ENCODE measurements at regions not wholly inside any gene's neighbourhood (a gene's known extent, or its start where the extent isn't known, plus 50 kb on each side); places are given as distances from the start of the nearest gene placed in this dataset.

DNA sequence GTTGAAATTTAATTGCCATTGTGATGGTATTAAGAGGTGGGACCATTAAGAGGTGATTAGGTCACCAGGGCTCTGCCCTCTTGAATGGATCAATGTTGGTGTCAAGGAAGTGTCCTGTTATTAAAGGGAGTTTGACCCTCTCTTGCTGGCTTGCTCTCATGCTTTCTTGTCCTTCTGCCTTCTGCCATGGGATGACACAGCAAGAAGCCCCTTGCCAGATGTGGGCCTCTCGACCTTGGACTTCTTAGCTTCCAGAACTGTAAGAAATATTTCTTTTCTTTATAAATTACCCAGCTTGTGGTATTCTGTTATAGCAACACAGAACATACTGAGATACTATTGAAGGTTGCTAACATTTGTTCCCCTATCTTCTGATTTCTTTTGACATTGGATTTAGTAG, 157.0 kb downstream of the MDFIC start:
- no peaks in the 10 kb centered on the region for H3K36me3 ChIP-seq (ENCODE audit: control insufficient read depth, insufficient read depth, low read length)
- TF ChIP-seq, protein P1, sequence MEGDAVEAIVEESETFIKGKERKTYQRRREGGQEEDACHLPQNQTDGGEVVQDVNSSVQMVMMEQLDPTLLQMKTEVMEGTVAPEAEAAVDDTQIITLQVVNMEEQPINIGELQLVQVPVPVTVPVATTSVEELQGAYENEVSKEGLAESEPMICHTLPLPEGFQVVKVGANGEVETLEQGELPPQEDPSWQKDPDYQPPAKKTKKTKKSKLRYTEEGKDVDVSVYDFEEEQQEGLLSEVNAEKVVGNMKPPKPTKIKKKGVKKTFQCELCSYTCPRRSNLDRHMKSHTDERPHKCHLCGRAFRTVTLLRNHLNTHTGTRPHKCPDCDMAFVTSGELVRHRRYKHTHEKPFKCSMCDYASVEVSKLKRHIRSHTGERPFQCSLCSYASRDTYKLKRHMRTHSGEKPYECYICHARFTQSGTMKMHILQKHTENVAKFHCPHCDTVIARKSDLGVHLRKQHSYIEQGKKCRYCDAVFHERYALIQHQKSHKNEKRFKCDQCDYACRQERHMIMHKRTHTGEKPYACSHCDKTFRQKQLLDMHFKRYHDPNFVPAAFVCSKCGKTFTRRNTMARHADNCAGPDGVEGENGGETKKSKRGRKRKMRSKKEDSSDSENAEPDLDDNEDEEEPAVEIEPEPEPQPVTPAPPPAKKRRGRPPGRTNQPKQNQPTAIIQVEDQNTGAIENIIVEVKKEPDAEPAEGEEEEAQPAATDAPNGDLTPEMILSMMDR (IDR thresholded peaks at IDR 0.05; ENCODE audit: insufficient read depth, low read length, severe bottlenecking), result no peak
- H3K4me3 ChIP-seq (ENCODE audit: low read depth, low read length), result no peak overlapping the region
- DNase-seq (ENCODE audit: low read depth), result no peak
- H3K27me3 ChIP-seq (ENCODE audit: control insufficient read depth, insufficient read depth, low read length), result no peaks in the 10 kb centered on the region
- FAIRE-seq, result no peak

DNA sequence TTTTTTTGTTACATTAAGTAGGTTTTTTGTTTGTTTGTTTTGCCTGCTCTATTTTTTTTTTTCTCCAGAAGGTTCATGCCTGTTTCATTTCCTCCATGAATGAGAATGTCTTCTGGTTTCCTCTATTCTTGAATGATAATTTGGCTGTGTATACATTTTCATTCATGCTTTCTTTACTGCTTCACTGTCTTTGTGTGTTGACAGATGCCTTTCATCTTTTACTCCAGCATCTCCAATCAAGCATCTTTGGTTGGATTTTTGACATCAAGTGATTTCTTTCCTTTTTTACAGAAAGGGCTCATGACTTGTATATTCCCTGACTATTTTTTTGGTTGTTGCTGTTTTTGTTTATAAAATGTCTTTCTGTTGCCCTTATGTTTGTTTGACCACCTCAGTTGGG, 156.5 kb downstream of the MDFIC start:
- FAIRE-seq, result no peak
- H3K36me3 ChIP-seq (ENCODE audit: control insufficient read depth, insufficient read depth, low read length), result no peaks in the 10 kb centered on the region
- TF ChIP-seq, protein P1 (IDR thresholded peaks at IDR 0.05; ENCODE audit: insufficient read depth, low read length, severe bottlenecking), result no peak
- no peaks in the 10 kb centered on the region for H3K27me3 ChIP-seq (ENCODE audit: control insufficient read depth, insufficient read depth, low read length)
- DNase-seq (ENCODE audit: low read depth), result no peak
- no peak overlapping the region for H3K4me3 ChIP-seq (ENCODE audit: low read depth, low read length)

DNA sequence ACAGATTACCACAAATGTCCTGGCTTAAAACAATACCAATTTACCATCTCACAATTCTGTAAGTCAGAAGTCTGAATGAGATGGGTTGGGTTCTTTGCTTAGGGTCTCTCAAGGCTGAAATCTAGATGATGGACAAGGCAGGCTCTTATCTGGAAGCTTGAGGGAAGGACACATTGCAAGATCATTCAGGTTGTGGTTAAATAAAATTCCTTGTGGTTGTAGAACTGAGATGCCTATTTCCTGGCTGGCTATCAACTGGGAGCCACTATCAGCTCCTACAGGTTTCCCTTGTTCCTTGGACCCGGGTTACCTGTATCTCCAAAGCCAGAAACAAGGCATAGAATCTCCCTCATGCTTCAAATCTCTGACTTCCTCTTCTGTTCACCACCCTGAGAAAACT, 148.4 kb downstream of the MDFIC start:
- Histone ChIP-seq H3K36me3 (ENCODE audit: control insufficient read depth, insufficient read depth, low read length) (no peaks in the 10 kb centered on the region), H3K4me3 (ENCODE audit: low read depth, low read length) (no peak overlapping the region), H3K27me3 (ENCODE audit: control insufficient read depth, insufficient read depth, low read length) (no peaks in the 10 kb centered on the region)
- TF ChIP-seq, protein P1 (IDR thresholded peaks at IDR 0.05; ENCODE audit: insufficient read depth, low read length, severe bottlenecking), result no peak
- FAIRE-seq (no peak), DNase-seq (ENCODE audit: low read depth) (no peak)
